ENCODE measurements at regions not wholly inside any gene's neighbourhood (a gene's known extent, or its start where the extent isn't known, plus 50 kb on each side); places are given as distances from the start of the nearest gene placed in this dataset.
"Not testable (repeated sequence)": the region's sequence is repeated elsewhere in the genome, so short reads cannot be mapped to it uniquely, and the experiment has no call there.

DNA sequence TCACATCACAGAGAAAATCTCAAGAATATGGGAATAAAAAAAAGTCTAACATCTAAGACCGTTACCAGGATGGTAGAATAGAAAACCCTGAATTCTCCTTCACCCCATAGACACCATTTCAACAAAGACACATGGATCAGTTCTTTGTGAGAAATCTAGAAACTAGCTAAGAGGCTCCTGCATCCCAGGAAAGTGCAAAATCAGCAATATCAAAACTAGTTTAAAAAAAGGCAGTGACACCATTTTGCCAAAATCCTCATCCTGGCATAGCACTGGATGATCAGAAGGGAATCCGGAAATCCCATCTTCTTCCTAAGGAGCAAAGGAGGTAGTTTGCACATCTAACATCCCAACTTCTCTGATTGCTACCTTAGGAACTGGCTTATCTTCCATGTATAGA lies 88.9 kb upstream of the MAGEE2 start:
- Mint-ChIP-seq H3K4me3 (no peak overlapping the region), H3K27me3 (ENCODE audit: low read depth) (peaks cover 46% of the 10 kb centered on the region), H3K27ac (no peak overlapping the region), H3K36me3 (ENCODE audit: insufficient read depth in 2 of 2) (no peaks in the 10 kb centered on the region), H3K4me1 (ENCODE audit: low read depth) (no peaks in the 10 kb centered on the region), H3K9me3 (no peaks in the 10 kb centered on the region)
- ATAC-seq (replicated peaks in 1 of 2) (no peak), DNase-seq (no peak)

DNA sequence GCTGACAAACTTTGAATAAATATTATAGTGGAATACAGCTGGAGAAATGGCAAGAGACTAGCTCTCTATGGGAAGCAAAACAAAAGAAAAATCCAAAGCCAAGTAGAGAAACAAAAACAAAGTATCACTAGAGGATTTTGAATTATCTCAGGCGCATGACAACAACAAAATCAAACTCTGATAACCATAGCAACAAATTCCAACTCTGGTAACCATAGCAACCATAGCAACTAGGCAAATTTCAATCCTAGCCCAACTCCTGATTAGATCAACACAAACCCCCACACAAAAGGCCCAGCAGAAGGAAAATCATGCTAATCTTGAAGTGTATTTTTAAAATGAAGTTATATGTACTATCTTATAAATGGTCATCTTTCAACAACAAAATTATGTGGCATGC lies 98.4 kb upstream of the MAGEE2 start:
- no peak overlapping the region for H3K4me3 Mint-ChIP-seq
- no peaks in the 10 kb centered on the region for H3K36me3 Mint-ChIP-seq (ENCODE audit: insufficient read depth in 2 of 2)
- DNase-seq, result no peak
- no peaks in the 10 kb centered on the region for H3K4me1 Mint-ChIP-seq (ENCODE audit: low read depth)
- peaks cover 52% of the 10 kb centered on the region for H3K27me3 Mint-ChIP-seq (ENCODE audit: low read depth)
- no peak for ATAC-seq (replicated peaks in 1 of 2)
- no peaks in the 10 kb centered on the region for H3K9me3 Mint-ChIP-seq
- no peak overlapping the region for H3K27ac Mint-ChIP-seq

DNA sequence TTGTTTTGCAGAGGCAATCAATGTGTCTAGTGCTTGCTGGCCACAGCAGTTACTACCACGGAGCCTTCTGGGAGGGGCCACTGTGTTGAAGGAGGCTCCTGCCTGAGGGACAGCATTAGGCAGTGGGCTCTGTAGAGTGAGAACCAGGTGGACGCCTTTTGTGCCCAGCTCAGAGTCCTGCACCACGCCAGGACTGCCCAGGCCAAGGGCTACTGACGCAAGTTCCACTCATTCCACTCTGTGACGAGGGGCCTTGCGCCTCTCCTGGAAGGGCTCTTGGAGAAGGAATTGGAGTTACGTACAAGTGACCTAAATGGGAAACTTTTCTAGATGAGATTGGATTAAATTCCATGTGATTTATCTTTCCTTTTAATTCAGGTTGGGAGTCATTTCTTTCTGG lies 102.8 kb upstream of the MAGEE2 start:
- no peak for DNase-seq
- H3K4me3 Mint-ChIP-seq, result no peak overlapping the region
- ATAC-seq (replicated peaks in 1 of 2), result no peak
- H3K27me3 Mint-ChIP-seq (ENCODE audit: low read depth), result peaks cover 42% of the 10 kb centered on the region
- no peak overlapping the region for H3K27ac Mint-ChIP-seq
- H3K36me3 Mint-ChIP-seq (ENCODE audit: insufficient read depth in 2 of 2), result no peaks in the 10 kb centered on the region
- no peaks in the 10 kb centered on the region for H3K9me3 Mint-ChIP-seq
- no peaks in the 10 kb centered on the region for H3K4me1 Mint-ChIP-seq (ENCODE audit: low read depth)

DNA sequence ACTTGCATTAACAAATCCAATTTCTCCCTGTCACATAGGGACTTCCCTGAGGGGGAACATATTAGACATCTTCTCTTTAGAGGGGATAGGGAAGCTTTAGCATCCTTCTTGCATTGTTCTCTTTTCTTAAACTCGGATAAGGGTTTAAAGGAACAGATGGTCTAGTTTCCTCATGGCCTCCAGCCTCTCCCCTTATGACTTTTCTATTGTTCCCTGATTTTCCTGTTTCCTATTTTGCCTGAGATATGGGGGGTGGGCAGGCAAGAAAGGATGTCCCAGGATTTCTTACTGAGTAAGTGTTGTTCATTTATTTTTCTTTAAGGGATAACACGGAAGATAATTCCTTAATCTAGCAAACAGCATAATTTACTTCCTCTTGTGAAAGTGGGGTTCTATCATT lies 107.7 kb upstream of the MAGEE2 start:
- H3K36me3 Mint-ChIP-seq (ENCODE audit: insufficient read depth in 2 of 2), result no peaks in the 10 kb centered on the region
- H3K4me1 Mint-ChIP-seq (ENCODE audit: low read depth), result no peaks in the 10 kb centered on the region
- ATAC-seq (replicated peaks in 1 of 2) (no peak), DNase-seq (no peak)
- peaks cover 49% of the 10 kb centered on the region for H3K27me3 Mint-ChIP-seq (ENCODE audit: low read depth)
- no peak overlapping the region for H3K4me3 Mint-ChIP-seq
- H3K9me3 Mint-ChIP-seq, result no peaks in the 10 kb centered on the region
- H3K27ac Mint-ChIP-seq, result no peak overlapping the region

DNA sequence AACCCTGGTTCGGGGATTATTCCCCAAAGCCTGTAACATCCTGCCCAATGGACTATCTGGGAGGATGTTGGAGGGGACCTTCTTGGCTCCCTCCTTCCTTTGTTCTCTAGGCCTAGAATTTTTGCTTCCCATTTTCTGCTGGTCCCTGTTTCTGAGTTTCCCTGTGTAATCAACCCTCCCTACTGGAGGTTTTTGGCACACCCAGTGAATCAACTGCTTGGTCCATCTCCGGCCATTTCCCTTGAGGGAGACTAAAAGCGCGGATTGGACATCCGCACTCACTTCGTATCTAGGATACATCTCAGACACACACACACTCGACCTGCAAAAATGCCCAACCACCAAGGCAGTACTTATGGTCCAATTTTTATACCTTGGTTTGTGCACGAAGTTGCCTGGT lies 108.2 kb upstream of the MAGEE2 start:
- H3K4me3 Mint-ChIP-seq, result no peak overlapping the region
- no peak overlapping the region for H3K27ac Mint-ChIP-seq
- ATAC-seq (replicated peaks in 1 of 2) (no peak), DNase-seq (no peak)
- H3K9me3 Mint-ChIP-seq, result no peaks in the 10 kb centered on the region
- peaks cover 47% of the 10 kb centered on the region for H3K27me3 Mint-ChIP-seq (ENCODE audit: low read depth)
- no peaks in the 10 kb centered on the region for H3K36me3 Mint-ChIP-seq (ENCODE audit: insufficient read depth in 2 of 2)
- no peaks in the 10 kb centered on the region for H3K4me1 Mint-ChIP-seq (ENCODE audit: low read depth)

DNA sequence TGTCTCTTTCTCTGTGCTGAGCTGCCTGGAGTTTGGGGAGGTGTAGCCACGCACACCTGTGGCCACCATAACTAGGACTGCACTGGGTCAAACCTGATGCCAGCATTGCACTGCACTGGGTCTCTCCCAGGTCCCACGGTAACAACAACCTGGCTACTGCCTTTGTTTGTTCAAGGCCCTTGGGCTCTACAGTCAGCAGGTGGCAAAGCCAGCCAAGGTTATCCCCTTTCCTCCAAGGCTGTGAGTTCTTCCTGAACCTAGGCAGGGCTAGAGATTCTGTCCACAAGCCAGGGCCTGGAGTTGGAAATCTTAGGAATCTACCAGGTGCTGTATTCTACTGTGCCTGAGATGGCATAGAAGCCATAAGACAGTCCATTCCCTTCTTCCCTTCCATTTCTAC lies 126.7 kb upstream of the MAGEE2 start:
- no peak for ATAC-seq (replicated peaks in 1 of 2)
- H3K27me3 Mint-ChIP-seq (ENCODE audit: low read depth), result peaks cover 43% of the 10 kb centered on the region
- no peaks in the 10 kb centered on the region for H3K9me3 Mint-ChIP-seq
- no peak for DNase-seq
- no peak overlapping the region for H3K4me3 Mint-ChIP-seq
- no peak overlapping the region for H3K27ac Mint-ChIP-seq
- no peaks in the 10 kb centered on the region for H3K36me3 Mint-ChIP-seq (ENCODE audit: insufficient read depth in 2 of 2)
- no peaks in the 10 kb centered on the region for H3K4me1 Mint-ChIP-seq (ENCODE audit: low read depth)

DNA sequence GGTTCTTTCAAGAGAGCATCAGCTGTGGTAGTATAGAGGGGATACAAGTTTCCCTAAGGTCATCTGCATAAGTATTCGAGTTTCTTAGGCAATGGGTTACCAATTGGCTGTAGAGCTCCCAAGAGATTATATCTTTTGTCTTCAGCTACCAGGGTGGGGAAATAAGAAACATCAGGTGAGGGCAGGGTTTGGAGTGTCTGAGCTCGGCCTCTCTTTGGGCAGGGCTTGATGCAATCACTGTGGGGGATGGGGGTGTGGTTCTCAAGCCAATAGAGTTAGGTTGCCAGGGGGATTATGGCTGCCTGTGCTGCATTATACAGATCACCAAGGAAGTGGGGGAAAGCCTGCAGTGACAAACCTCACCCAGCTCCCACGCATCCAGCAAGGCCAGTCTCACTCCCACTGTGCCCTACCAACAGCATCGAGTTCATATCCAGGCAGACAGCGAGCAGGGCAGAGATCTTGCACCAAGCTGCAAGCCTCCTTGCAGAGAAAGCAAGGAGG lies 172.1 kb upstream of the MAGEE2 start:
- ATAC-seq (replicated peaks in 1 of 2) (no peak), DNase-seq (no peak)
- Mint-ChIP-seq H3K36me3 (ENCODE audit: insufficient read depth in 2 of 2) (peaks cover 0 to 2% of the 10 kb centered on the region in 2 donors), H3K4me1 (ENCODE audit: low read depth) (no peaks in the 10 kb centered on the region), H3K4me3 (no peak overlapping the region), H3K27ac (no peak overlapping the region), H3K27me3 (ENCODE audit: low read depth) (peaks cover 50% of the 10 kb centered on the region), H3K9me3 (no peaks in the 10 kb centered on the region)

DNA sequence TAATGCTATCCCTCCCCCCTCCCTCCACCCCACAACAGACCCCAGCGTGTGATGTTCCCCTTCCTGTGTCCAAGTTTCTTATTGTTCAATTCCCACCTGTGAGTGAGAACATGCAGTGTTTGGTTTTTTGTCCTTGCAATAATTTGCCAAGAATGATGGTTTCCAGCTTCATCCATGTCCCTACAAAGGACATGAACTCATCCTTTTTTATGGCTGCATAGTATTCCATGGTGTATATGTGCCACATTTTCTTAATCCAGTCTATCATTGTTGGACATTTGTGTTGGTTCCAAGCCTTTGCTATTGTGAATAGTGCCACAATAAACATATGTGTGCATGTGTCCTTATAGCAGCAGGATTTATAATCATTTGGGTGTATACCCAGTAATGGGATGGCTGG lies 176.3 kb upstream of the MAGEE2 start:
- not testable (repeated sequence) for H3K4me1 Mint-ChIP-seq (ENCODE audit: low read depth); H3K36me3 Mint-ChIP-seq (ENCODE audit: insufficient read depth in 2 of 2); H3K27ac Mint-ChIP-seq; ATAC-seq (replicated peaks in 1 of 2); H3K4me3 Mint-ChIP-seq; H3K9me3 Mint-ChIP-seq; DNase-seq
- peaks cover 30% of the 10 kb centered on the region for H3K27me3 Mint-ChIP-seq (ENCODE audit: low read depth)

DNA sequence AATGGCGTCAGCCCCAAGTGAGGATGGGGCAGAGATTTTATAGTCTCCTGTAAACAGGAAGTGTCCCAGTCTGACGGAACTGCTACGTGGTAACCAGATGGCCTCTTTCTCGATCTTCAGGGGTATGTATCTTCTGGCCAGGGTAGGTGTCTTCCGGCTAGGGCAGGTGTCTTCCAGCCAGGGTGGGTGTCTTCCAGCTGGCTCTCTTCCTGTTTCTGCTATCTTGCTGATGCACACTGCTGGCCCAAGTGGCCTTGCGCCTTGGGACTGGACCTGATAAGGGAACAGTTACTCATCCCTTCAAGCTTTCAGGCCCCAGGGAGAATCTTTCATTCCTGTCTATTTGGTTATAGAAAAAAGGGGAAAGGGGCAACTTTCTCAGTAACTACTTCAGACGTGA lies 178.7 kb upstream of the MAGEE2 start:
- Mint-ChIP-seq H3K27ac (no peak overlapping the region), H3K36me3 (ENCODE audit: insufficient read depth in 2 of 2) (no peaks in the 10 kb centered on the region), H3K4me3 (no peak overlapping the region), H3K9me3 (peaks cover 0 to 1% of the 10 kb centered on the region in 2 donors), H3K27me3 (ENCODE audit: low read depth) (peaks cover 15% of the 10 kb centered on the region), H3K4me1 (ENCODE audit: low read depth) (no peaks in the 10 kb centered on the region)
- ATAC-seq (replicated peaks in 1 of 2) (no peak), DNase-seq (no peak)

DNA sequence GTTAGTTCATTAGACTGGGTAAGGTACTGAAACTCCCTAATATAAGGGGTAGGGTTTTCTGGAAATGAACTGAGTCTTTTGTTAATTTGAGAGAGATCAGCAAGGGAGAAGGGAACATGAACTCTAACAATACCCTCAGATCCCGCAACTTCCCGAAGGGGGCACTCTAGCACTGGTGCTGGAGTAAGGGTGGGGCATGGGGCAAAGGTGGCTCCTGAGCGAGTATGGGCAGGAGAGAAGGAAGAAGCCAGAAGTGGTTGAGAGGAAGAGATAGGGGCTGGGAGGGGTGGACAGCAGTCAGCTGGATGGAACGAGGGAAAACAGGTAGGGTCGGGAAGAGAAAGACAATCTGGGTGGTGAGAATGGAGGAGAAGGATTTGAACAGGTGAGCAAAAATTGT lies 183.2 kb upstream of the MAGEE2 start:
- Mint-ChIP-seq H3K4me1 (ENCODE audit: low read depth) (no peaks in the 10 kb centered on the region), H3K9me3 (peaks cover 0 to 1% of the 10 kb centered on the region in 2 donors), H3K27ac (no peak overlapping the region), H3K36me3 (ENCODE audit: insufficient read depth in 2 of 2) (no peaks in the 10 kb centered on the region), H3K4me3 (no peak overlapping the region), H3K27me3 (ENCODE audit: low read depth) (peaks cover 18% of the 10 kb centered on the region)
- peak in 1 of 2 donors; percentile 3 for DNase-seq
- no peak for ATAC-seq (replicated peaks in 1 of 2)

DNA sequence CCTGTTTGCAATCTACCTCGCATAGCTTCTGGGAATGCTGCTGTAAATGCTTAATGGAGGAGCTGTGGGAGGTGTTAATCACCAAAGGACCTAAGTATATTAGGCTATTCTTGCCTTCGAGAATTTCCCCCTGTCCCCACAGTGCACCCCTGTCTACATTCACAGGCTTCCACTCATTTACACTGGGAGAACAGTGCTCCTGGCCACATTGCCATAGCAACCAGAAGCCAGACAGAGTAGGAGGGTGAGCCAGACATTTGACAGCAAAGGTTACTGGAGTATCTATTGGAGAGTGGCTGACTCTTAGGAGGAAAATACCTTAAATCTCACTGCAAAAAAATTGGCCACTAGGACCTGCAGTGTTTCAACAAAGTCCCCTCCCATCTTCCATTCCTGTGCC lies 185.9 kb upstream of the PBDC1 start:
- H3K27me3 Mint-ChIP-seq (ENCODE audit: low read depth), result peaks cover 50% of the 10 kb centered on the region

DNA sequence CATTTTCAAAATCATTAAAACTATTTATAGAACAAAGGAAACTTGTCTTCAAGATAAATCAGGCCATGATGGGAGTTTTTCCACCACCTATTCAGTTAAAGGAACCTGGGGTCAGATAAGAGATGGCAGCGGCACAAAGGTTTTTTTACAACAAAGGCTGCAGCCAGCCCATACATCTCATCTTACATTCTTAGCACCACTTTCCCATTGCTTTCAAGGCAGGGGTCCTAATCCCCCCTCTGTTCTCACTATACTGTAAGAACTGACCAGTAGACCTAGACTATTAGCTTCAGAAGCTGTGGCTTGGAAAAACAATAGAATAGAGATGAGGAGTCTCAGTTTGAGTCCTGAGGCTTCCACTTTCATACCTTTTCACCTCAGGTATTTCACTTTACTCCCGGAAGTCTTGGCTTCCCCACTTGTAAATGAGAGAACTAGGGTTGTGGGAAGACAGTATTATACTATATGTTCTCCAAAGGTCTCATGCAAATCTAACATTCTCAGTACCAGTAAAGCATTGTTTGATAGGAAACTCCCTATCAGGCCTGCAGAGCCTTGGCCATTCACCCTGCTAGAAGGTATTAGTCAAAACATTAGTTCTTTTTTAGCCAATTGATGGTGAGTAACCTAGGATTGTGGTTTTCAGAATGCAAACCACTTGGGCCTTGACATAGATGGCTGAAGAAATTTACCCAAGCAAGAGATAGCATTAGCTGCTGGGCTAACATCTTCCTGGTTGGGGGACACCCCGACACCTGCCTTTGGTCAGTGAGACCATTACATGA lies 182.9 kb upstream of the PBDC1 start:
- no peak for DNase-seq
- Mint-ChIP-seq H3K27ac (no peak overlapping the region), H3K9me3 (no peaks in the 10 kb centered on the region), H3K27me3 (ENCODE audit: low read depth) (peaks cover 35% of the 10 kb centered on the region), H3K36me3 (ENCODE audit: insufficient read depth in 2 of 2) (no peaks in the 10 kb centered on the region), H3K4me3 (no peak overlapping the region), H3K4me1 (ENCODE audit: low read depth) (no peaks in the 10 kb centered on the region)
- peak; percentile 69 to 72 for ATAC-seq (replicated peaks in 1 of 2)

More for the DNA sequence above, 185.9 kb upstream of the PBDC1 start:
- ATAC-seq (replicated peaks in 1 of 2), result no peak
- Mint-ChIP-seq H3K9me3 (no peaks in the 10 kb centered on the region), H3K4me1 (ENCODE audit: low read depth) (no peaks in the 10 kb centered on the region), H3K27ac (no peak overlapping the region), H3K36me3 (ENCODE audit: insufficient read depth in 2 of 2) (no peaks in the 10 kb centered on the region), H3K4me3 (no peak overlapping the region)
- DNase-seq, result no peak

DNA sequence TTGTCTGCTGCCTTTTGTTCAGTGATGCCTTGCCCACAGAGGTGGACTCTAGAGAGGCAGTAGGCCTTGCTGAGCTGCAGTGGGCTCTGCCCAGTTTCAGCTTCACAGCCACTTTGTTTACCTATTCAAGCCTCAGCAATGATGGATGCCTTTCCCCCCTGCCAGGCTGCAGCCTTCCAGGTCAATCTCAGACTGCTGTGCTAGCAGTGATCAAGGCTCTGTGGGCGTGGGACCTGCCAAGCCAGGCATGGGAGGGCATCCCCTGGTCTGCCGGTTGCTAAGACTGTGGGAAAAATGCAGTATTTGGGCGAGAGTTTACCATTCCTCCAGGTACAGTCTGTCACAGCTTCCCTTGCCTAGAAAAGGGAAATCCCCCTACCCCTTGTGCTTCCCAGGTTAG lies 175.2 kb upstream of the PBDC1 start:
- no peaks in the 10 kb centered on the region for H3K36me3 Mint-ChIP-seq (ENCODE audit: insufficient read depth in 2 of 2)
- no peak for ATAC-seq (replicated peaks in 1 of 2)
- H3K4me3 Mint-ChIP-seq, result no peak overlapping the region
- DNase-seq, result no peak
- H3K4me1 Mint-ChIP-seq (ENCODE audit: low read depth), result no peaks in the 10 kb centered on the region
- H3K27ac Mint-ChIP-seq, result no peak overlapping the region
- peaks cover 0 to 3% of the 10 kb centered on the region in 2 donors for H3K9me3 Mint-ChIP-seq
- peaks cover 62% of the 10 kb centered on the region for H3K27me3 Mint-ChIP-seq (ENCODE audit: low read depth)

DNA sequence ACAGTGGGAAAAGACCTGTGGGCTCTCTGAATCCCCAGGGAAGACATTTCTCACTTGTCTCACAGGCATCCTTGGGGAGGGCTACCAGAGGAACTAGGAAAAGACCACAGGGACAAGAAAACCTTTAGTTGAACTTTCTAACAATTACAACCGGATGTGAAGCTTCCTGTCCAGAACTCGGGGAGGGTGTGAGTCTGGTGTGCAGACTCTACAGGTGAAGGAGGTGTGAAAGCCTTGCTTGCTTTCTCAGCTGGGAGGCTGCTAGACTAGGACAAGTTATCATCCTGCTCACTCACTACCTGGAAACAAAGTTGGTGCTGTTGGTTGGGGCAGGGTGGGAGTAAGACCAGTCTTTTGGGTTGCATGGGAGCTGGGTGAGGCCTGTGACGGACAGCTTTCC lies 158.5 kb upstream of the PBDC1 start:
- peaks cover 65% of the 10 kb centered on the region for H3K27me3 Mint-ChIP-seq (ENCODE audit: low read depth)
- ATAC-seq (replicated peaks in 1 of 2) (no peak), DNase-seq (no peak)
- no peak overlapping the region for H3K27ac Mint-ChIP-seq
- H3K9me3 Mint-ChIP-seq, result no peaks in the 10 kb centered on the region
- no peaks in the 10 kb centered on the region for H3K36me3 Mint-ChIP-seq (ENCODE audit: insufficient read depth in 2 of 2)
- no peaks in the 10 kb centered on the region for H3K4me1 Mint-ChIP-seq (ENCODE audit: low read depth)
- no peak overlapping the region for H3K4me3 Mint-ChIP-seq
